SK-N-SH (cell line): ENCODE measurements at regions not wholly inside any gene's neighbourhood (a gene's known extent, or its start where the extent isn't known, plus 50 kb on each side); places are given as distances from the start of the nearest gene placed in this dataset.

Experiments used
- CTCF ChIA-PET: fragments of 300-600, 350-600 bp; formaldehyde crosslinking; extraction: SDS; loops from one replicate; lab custom pipeline; 2021; lab: Yijun Ruan, JAX
- POLR2A ChIA-PET: fragments of 350-600 bp; sonication (Branson Sonifier 250); formaldehyde crosslinking; extraction: SDS; loops from one replicate; lab custom pipeline; 2020; ENCODE audit warnings: antibody characterized with exemption, inconsistent platforms; lab: Yijun Ruan, JAX
- DNase-seq: peaks from one replicate; pipeline ENCODE4 v3.0.0; 2012
- H2AFZ ChIP-seq: fragments of 200-600 bp; sonication (generic); 2 replicates; pipeline ENCODE4 v1.8.1; 2016; ENCODE audit warnings: antibody characterized with exemption, mild to moderate bottlenecking, low read depth
- H3F3A ChIP-seq: fragments of 200-600 bp; sonication (generic); replicated peaks from 2 replicates; pipeline ENCODE3; 2016; ENCODE audit warnings: antibody characterized with exemption, mild to moderate bottlenecking; ENCODE audit not compliant: insufficient read depth
- H3K27ac ChIP-seq, 2 experiments: fragments of 200-500 bp in 1 of 2; fragments of 200-600 bp in 1 of 2; sonication (Bioruptor generic) in 1 of 2; sonication (generic), shearing (Covaris generic) in 1 of 2; 2 replicates each; pipeline versions ENCODE4 v1.5.1 to v1.6.1; 2014 to 2016; ENCODE audit warnings: low read depth in 2 of 2, inconsistent platforms in 1 of 2, low read length in 1 of 2, mild to moderate bottlenecking in 1 of 2, mixed read lengths in 1 of 2
- H3K27me3 ChIP-seq: fragments of 200-600 bp; sonication (generic), shearing (Covaris generic); 2 replicates; pipeline ENCODE4 v1.6.1; 2016; ENCODE audit warnings: mixed run types; ENCODE audit not compliant: insufficient read depth
- H3K36me3 ChIP-seq, 2 experiments: fragments of 200-500 bp in 1 of 2; fragments of 200-600 bp in 1 of 2; sonication (Bioruptor generic) in 1 of 2; sonication (generic) in 1 of 2; replicated peaks in 1 of 2; 2 replicates each; pipeline versions ENCODE3 to v1.5.1; 2014 to 2016; ENCODE audit warnings: low read length in 1 of 2, mild to moderate bottlenecking in 1 of 2; ENCODE audit not compliant: insufficient read depth in 2 of 2, control insufficient read depth in 1 of 2
- H3K4me1 ChIP-seq, 2 experiments: fragments of 200-500 bp in 1 of 2; fragments of 200-600 bp in 1 of 2; sonication (Bioruptor generic) in 1 of 2; sonication (generic), shearing (Covaris generic) in 1 of 2; 2 replicates each; pipeline versions ENCODE4 v1.5.1 to v1.6.1; 2014 to 2016; ENCODE audit warnings: low read depth in 1 of 2, low read length in 1 of 2, mixed run types in 1 of 2; ENCODE audit not compliant: insufficient read depth in 2 of 2, control insufficient read depth in 1 of 2
- H3K4me2 ChIP-seq: fragments of 200-600 bp; sonication (generic), shearing (Covaris generic); 2 replicates; pipeline ENCODE4 v1.6.1; 2017; ENCODE audit warnings: mixed run types
- H3K4me3 ChIP-seq, 2 experiments: fragments of 200-500 bp in 1 of 2; fragments of 200-600 bp in 1 of 2; sonication (Bioruptor generic) in 1 of 2; sonication (generic), shearing (Covaris generic) in 1 of 2; 2 replicates each; pipeline versions ENCODE4 v1.5.1 to v1.8.1; 2014 to 2016; ENCODE audit warnings: low read depth in 2 of 2, inconsistent platforms in 1 of 2, low read length in 1 of 2, mild to moderate bottlenecking in 1 of 2, mixed read lengths in 1 of 2, moderate library complexity in 1 of 2
- H3K79me2 ChIP-seq: fragments of 200-600 bp; sonication (generic); 2 replicates; pipeline ENCODE4 v1.8.1; 2017; ENCODE audit warnings: mild to moderate bottlenecking; ENCODE audit not compliant: insufficient read depth
- H3K9ac ChIP-seq: fragments of 200-600 bp; sonication (generic); 2 replicates; pipeline ENCODE4 v1.6.1; 2017; ENCODE audit warnings: mixed run types
- H3K9me2 ChIP-seq: fragments of 200-600 bp; sonication (generic); 2 replicates; pipeline ENCODE4 v1.6.1; 2017; ENCODE audit warnings: mixed run types
- H3K9me3 ChIP-seq: fragments of 200-600 bp; sonication (generic); 2 replicates; pipeline ENCODE4 v1.6.1; 2017; ENCODE audit warnings: mixed run types, mild to moderate bottlenecking, moderate library complexity
- H4K20me1 ChIP-seq: fragments of 200-600 bp; sonication (generic); 2 replicates; pipeline ENCODE4 v1.6.1; 2017; ENCODE audit warnings: mild to moderate bottlenecking, mixed run types; ENCODE audit not compliant: insufficient read depth
- CTCF ChIP-seq: fragments of 200-600 bp; sonication (generic); IDR thresholded peaks from 2 replicates; pipeline ENCODE4 v1.6.1; 2017; ENCODE audit warnings: antibody characterized with exemption, mild to moderate bottlenecking, moderate library complexity
- ELF1 ChIP-seq: IDR thresholded peaks from 2 replicates; pipeline ENCODE4 v1.4.0; 2012
- EP300 ChIP-seq, 2 experiments: IDR thresholded peaks; 2 replicates each; pipeline versions ENCODE4 v1.4.0 to v1.6.1; 2012; ENCODE audit warnings: borderline replicate concordance in 1 of 2, low read depth in 1 of 2, low read length in 1 of 2
- EZH2phosphoT487 ChIP-seq: fragments of 200-600 bp; sonication (generic); IDR thresholded peaks from 2 replicates; pipeline ENCODE4 v1.6.1; 2017; ENCODE audit warnings: low read depth, mixed run types, mild to moderate bottlenecking, antibody characterized with exemption, moderate library complexity, borderline replicate concordance
- FOXM1 ChIP-seq: IDR thresholded peaks from 2 replicates; pipeline ENCODE4 v1.4.0; 2012; ENCODE audit warnings: low read depth, mild to moderate bottlenecking
- GABPA ChIP-seq: IDR thresholded peaks from 2 replicates; pipeline ENCODE4 v1.4.0; 2012; ENCODE audit warnings: low read depth, mild to moderate bottlenecking
- GATA2 ChIP-seq: sonication (generic); formaldehyde crosslinking; IDR thresholded peaks from 2 replicates; pipeline ENCODE4 v1.5.0; 2020; ENCODE audit warnings: mild to moderate bottlenecking, missing genetic modification reagents
- JUND ChIP-seq: IDR thresholded peaks from 2 replicates; pipeline ENCODE4 v1.4.0; 2012
- MXI1 ChIP-seq: IDR thresholded peaks from 2 replicates; pipeline ENCODE4 v1.6.1; 2012; ENCODE audit warnings: mild to moderate bottlenecking, low read depth, low read length, improper control_type of control experiment
- NFIC ChIP-seq: IDR thresholded peaks from 2 replicates; pipeline ENCODE4 v1.4.0; 2012; ENCODE audit warnings: borderline replicate concordance
- NRF1 ChIP-seq: IDR thresholded peaks from 2 replicates; pipeline ENCODE4 v1.6.1; 2012; ENCODE audit warnings: low read depth, mild to moderate bottlenecking, low read length
- RFX5 ChIP-seq: IDR thresholded peaks from 2 replicates; pipeline ENCODE4 v1.6.1; 2012; ENCODE audit warnings: mild to moderate bottlenecking, improper control_type of control experiment, low read length
- RXRA ChIP-seq: IDR thresholded peaks from 2 replicates; pipeline ENCODE4 v1.4.0; 2012; ENCODE audit warnings: low read depth, mild to moderate bottlenecking, borderline replicate concordance
- SIN3A ChIP-seq: IDR thresholded peaks from 2 replicates; pipeline ENCODE4 v1.6.1; 2012; ENCODE audit warnings: low read depth, mild to moderate bottlenecking, low read length, moderate library complexity, borderline replicate concordance
- SMC3 ChIP-seq: IDR thresholded peaks from 2 replicates; pipeline ENCODE4 v1.6.1; 2012; ENCODE audit warnings: low read depth, low read length, improper control_type of control experiment
- TAF1 ChIP-seq: IDR thresholded peaks from 2 replicates; pipeline ENCODE4 v1.6.1; 2012; ENCODE audit warnings: low read depth, mild to moderate bottlenecking, low read length, moderate library complexity, borderline replicate concordance
- YY1 ChIP-seq: IDR thresholded peaks from 2 replicates; pipeline ENCODE4 v1.4.0; 2012; ENCODE audit warnings: low read depth, mild to moderate bottlenecking
- WGBS: methylation state at CpG from one replicate; pipeline ENCODE4 v1.1.6; 2017; ENCODE audit warnings: low lambda C conversion rate; 5-methylcytosine and 5-hydroxymethylcytosine counted together
- TF ChIP-seq, protein P1 (sequence below): IDR thresholded peaks from 2 replicates; pipeline ENCODE4 v1.6.1; 2012; ENCODE audit warnings: mild to moderate bottlenecking, low read depth, low read length, moderate library complexity
- TF ChIP-seq, protein P2 (sequence below): fragments of 150-350 bp; IDR thresholded peaks from 2 replicates; pipeline ENCODE4 v1.6.1; 2017; ENCODE audit warnings: antibody characterized with exemption, low read length, low read depth, borderline replicate concordance

GRCh38 chr6:156254240-156254639 is 522.9 kb upstream of the ARID1B start:
- Histone ChIP-seq H3K9me2 (no peaks in the 10 kb centered on the region), H3K27ac (no peak overlapping the region), H3K4me2 (no peak overlapping the region), H3F3A (no peaks in the 10 kb centered on the region), H3K27me3 (no peaks in the 10 kb centered on the region)
- TF ChIP-seq GATA2 (CRISPR knock-in tag) = no peak
- no peak for TF ChIP-seq NRF1
- no peak for TF ChIP-seq MXI1
- no peak for TF ChIP-seq EP300 (IDR thresholded peaks at IDR 0.05; ENCODE audit: borderline replicate concordance in 1 of 2, low read depth in 1 of 2, low read length in 1 of 2)
- TF ChIP-seq, protein P1, sequence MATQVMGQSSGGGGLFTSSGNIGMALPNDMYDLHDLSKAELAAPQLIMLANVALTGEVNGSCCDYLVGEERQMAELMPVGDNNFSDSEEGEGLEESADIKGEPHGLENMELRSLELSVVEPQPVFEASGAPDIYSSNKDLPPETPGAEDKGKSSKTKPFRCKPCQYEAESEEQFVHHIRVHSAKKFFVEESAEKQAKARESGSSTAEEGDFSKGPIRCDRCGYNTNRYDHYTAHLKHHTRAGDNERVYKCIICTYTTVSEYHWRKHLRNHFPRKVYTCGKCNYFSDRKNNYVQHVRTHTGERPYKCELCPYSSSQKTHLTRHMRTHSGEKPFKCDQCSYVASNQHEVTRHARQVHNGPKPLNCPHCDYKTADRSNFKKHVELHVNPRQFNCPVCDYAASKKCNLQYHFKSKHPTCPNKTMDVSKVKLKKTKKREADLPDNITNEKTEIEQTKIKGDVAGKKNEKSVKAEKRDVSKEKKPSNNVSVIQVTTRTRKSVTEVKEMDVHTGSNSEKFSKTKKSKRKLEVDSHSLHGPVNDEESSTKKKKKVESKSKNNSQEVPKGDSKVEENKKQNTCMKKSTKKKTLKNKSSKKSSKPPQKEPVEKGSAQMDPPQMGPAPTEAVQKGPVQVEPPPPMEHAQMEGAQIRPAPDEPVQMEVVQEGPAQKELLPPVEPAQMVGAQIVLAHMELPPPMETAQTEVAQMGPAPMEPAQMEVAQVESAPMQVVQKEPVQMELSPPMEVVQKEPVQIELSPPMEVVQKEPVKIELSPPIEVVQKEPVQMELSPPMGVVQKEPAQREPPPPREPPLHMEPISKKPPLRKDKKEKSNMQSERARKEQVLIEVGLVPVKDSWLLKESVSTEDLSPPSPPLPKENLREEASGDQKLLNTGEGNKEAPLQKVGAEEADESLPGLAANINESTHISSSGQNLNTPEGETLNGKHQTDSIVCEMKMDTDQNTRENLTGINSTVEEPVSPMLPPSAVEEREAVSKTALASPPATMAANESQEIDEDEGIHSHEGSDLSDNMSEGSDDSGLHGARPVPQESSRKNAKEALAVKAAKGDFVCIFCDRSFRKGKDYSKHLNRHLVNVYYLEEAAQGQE = no peak
- TF ChIP-seq RFX5 = no peak
- no peak for TF ChIP-seq NFIC
- TF ChIP-seq, protein P2, sequence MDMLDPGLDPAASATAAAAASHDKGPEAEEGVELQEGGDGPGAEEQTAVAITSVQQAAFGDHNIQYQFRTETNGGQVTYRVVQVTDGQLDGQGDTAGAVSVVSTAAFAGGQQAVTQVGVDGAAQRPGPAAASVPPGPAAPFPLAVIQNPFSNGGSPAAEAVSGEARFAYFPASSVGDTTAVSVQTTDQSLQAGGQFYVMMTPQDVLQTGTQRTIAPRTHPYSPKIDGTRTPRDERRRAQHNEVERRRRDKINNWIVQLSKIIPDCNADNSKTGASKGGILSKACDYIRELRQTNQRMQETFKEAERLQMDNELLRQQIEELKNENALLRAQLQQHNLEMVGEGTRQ = no peak
- TF ChIP-seq TAF1 = no peak
- no peak for TF ChIP-seq FOXM1
- TF ChIP-seq YY1 = no peak
- no peak for TF ChIP-seq GABPA
- TF ChIP-seq CTCF = no peak
- no peak for TF ChIP-seq JUND
- no peak for TF ChIP-seq EZH2phosphoT487
- TF ChIP-seq RXRA = no peak
- TF ChIP-seq SMC3 = no peak
- no peak for TF ChIP-seq SIN3A
- no peak for TF ChIP-seq ELF1
- TF ChIP-seq, all 33 proteins: peak for 0
- 75% methylated on average over 4 of the region's 5 CpGs for WGBS
- no peak overlapping the region for H3K9ac ChIP-seq
- ChIA-PET CTCF (interaction anchor here (1.6 kb wide), 1 partner anchor 19 kb away, joined by 4 read pairs; no protein-coding TSS in a partner anchor), POLR2A (no interaction called here)
- no peak overlapping the region for H3K4me3 ChIP-seq
- H3K36me3 ChIP-seq = no peaks in the 10 kb centered on the region
- no peaks in the 10 kb centered on the region for H3K9me3 ChIP-seq
- no peak for DNase-seq
- H3K79me2 ChIP-seq = no peaks in the 10 kb centered on the region
- no peaks in the 10 kb centered on the region for H4K20me1 ChIP-seq
- H2AFZ ChIP-seq = no peak overlapping the region
- H3K4me1 ChIP-seq = no peaks in the 10 kb centered on the region
